PFSK-1 (cell line): ENCODE measurements at regions not wholly inside any gene's neighbourhood (a gene's known extent, or its start where the extent isn't known, plus 50 kb on each side); places are given as distances from the start of the nearest gene placed in this dataset.

Experiments
- FOXP2 ChIP-seq: optimal IDR thresholded peaks from 2 replicates; pipeline ENCODE3; 2011; ENCODE audit warnings: borderline replicate concordance, control low read depth, inconsistent platforms; ENCODE audit not compliant: insufficient read depth; ENCODE audit errors: extremely low read length, extremely low read depth
- POLR2AphosphoS5 ChIP-seq: IDR thresholded peaks from 2 replicates; pipeline ENCODE4 v1.6.1; 2012; ENCODE audit warnings: low read depth, mild to moderate bottlenecking, control low read depth, low read length, moderate library complexity
- SIN3A ChIP-seq: IDR thresholded peaks from 2 replicates; pipeline ENCODE4 v1.6.1; 2012; ENCODE audit warnings: mild to moderate bottlenecking, low read length, moderate library complexity, borderline replicate concordance; ENCODE audit not compliant: insufficient read depth
- TAF1 ChIP-seq: IDR thresholded peaks from 2 replicates; pipeline ENCODE4 v1.6.1; 2012; ENCODE audit warnings: low read length, control low read depth, borderline replicate concordance; ENCODE audit not compliant: insufficient read depth
- TF ChIP-seq, protein P1 (sequence below), 2 experiments: IDR thresholded peaks; 2 replicates each; pipeline versions ENCODE4 v1.6.1 to v1.8.0; 2011 to 2012; ENCODE audit warnings: low read depth in 2 of 2, low read length in 2 of 2, control low read depth in 1 of 2, inconsistent platforms in 1 of 2, mild to moderate bottlenecking in 1 of 2, moderate library complexity in 1 of 2; ENCODE audit not compliant: insufficient read depth in 1 of 2

- no peak for TF ChIP-seq TAF1
- TF ChIP-seq, protein P1, sequence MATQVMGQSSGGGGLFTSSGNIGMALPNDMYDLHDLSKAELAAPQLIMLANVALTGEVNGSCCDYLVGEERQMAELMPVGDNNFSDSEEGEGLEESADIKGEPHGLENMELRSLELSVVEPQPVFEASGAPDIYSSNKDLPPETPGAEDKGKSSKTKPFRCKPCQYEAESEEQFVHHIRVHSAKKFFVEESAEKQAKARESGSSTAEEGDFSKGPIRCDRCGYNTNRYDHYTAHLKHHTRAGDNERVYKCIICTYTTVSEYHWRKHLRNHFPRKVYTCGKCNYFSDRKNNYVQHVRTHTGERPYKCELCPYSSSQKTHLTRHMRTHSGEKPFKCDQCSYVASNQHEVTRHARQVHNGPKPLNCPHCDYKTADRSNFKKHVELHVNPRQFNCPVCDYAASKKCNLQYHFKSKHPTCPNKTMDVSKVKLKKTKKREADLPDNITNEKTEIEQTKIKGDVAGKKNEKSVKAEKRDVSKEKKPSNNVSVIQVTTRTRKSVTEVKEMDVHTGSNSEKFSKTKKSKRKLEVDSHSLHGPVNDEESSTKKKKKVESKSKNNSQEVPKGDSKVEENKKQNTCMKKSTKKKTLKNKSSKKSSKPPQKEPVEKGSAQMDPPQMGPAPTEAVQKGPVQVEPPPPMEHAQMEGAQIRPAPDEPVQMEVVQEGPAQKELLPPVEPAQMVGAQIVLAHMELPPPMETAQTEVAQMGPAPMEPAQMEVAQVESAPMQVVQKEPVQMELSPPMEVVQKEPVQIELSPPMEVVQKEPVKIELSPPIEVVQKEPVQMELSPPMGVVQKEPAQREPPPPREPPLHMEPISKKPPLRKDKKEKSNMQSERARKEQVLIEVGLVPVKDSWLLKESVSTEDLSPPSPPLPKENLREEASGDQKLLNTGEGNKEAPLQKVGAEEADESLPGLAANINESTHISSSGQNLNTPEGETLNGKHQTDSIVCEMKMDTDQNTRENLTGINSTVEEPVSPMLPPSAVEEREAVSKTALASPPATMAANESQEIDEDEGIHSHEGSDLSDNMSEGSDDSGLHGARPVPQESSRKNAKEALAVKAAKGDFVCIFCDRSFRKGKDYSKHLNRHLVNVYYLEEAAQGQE (IDR thresholded peaks at IDR 0.05; ENCODE audit: insufficient read depth in 1 of 2, low read depth in 2 of 2, low read length in 2 of 2), result no peak
- TF ChIP-seq SIN3A, result no peak
- no peak for TF ChIP-seq POLR2AphosphoS5
- TF ChIP-seq FOXP2, result no peak
Observed at GRCh38 chr13:34162544-34162933, 344.6 kb downstream of the RFC3 start.

DNA sequence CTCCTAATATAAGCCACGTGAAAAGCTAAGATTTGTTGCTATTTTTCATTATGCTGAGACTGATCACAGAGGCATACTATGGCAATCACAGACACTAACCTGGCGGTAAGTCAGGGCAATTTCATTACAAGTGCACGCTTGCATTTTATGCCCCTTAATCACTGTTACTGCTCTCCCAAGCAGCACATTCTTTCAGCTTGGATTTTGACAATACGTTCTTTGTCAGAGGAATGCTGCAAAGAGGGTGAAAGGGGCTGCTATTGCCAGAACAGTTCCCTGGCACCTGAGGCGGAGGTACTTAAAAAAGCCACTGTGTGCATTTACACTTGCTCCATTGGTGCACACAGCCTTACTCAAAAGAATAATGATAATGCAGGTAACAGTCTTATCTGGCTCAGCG is 346.6 kb downstream of the RFC3 start:
- TF ChIP-seq POLR2AphosphoS5 (no peak), SIN3A (no peak), TAF1 (no peak), FOXP2 (no peak)
- TF ChIP-seq, protein P1 (IDR thresholded peaks at IDR 0.05; ENCODE audit: insufficient read depth in 1 of 2, low read depth in 2 of 2, low read length in 2 of 2), result no peak

DNA sequence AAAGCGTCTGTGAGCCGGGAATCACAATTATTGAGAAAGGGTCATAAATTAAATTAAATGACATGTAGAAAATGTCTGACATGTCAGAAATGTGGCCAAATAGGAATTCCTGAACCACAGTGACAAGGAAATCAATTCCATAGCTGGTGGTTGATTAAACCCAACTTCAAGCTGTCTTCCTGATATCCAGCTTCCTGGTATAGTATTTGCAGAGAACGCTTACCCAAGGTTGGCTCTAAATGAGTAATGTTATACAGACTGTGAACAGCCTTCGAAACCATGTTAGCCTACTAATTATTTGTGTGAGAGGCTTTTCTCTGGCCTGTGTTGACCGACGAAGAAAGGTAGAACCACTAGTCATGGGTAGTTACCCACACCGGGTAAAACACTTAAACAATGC is 347.2 kb downstream of the RFC3 start:
- TF ChIP-seq FOXP2, result no peak
- TF ChIP-seq POLR2AphosphoS5, result no peak
- TF ChIP-seq TAF1, result no peak

DNA sequence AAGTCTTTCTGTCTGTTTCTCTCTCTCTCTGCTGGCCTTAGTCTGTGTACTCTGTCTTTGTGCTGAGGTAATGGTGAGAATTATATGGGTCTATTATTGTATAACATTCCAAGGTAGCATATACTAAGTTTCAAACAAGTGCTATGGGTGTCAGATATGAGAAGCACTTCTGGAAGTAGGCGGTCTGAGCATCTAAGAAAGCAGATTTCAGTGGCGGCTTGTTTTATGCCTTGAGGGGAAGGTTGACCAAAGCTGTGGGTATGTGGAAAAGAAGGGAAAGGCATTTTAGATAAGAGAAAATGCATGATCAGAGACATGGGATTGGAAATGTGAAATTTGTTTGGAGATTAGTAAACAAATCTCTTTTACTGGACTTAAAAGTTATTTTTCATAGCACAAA is 348.5 kb downstream of the RFC3 start:
- TF ChIP-seq POLR2AphosphoS5 (no peak), FOXP2 (no peak), SIN3A (no peak), TAF1 (no peak)
- TF ChIP-seq, protein P1 (IDR thresholded peaks at IDR 0.05; ENCODE audit: insufficient read depth in 1 of 2, low read depth in 2 of 2, low read length in 2 of 2), result no peak

GRCh38 chr13:34167347-34167746 is 349.4 kb downstream of the RFC3 start:
- TF ChIP-seq, protein P1 (IDR thresholded peaks at IDR 0.05; ENCODE audit: insufficient read depth in 1 of 2, low read depth in 2 of 2, low read length in 2 of 2), result no peak
- TF ChIP-seq TAF1 (no peak), POLR2AphosphoS5 (no peak), SIN3A (no peak), FOXP2 (no peak)

DNA sequence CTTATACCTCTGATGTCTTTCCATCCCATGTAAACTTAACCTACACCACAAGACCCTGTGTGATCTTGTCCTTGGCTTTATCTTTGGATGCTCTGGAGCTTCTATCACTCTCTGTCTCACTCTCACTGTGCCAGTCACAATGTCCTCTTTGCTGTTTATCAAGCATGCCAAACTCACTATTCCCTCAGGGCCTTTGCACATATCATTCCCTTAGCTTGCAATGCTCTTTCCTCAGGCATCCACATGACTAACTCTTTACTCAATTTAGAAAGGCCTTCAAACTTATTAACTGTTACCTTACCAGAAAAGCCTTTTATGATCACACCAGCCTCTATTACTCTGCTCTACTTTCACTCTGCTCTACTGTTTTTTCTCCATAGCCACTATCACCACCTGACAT is 354.1 kb downstream of the RFC3 start:
- TF ChIP-seq FOXP2 (no peak), POLR2AphosphoS5 (no peak), TAF1 (no peak), SIN3A (no peak)
- TF ChIP-seq, protein P1 (IDR thresholded peaks at IDR 0.05; ENCODE audit: insufficient read depth in 1 of 2, low read depth in 2 of 2, low read length in 2 of 2), result no peak
